SK-N-MC (cell line): ENCODE measurements at regions not wholly inside any gene's neighbourhood (a gene's known extent, or its start where the extent isn't known, plus 50 kb on each side); places are given as distances from the start of the nearest gene placed in this dataset.

Experiments
- EZH2 ChIP-seq: fragments of 200-600 bp; sonication (generic); IDR thresholded peaks from one replicate; pipeline ENCODE4 v1.6.1; 2017; ENCODE audit warnings: antibody characterized with exemption
- POLR2AphosphoS5 ChIP-seq: IDR thresholded peaks from 2 replicates; pipeline ENCODE4 v1.6.1; 2012; ENCODE audit warnings: mild to moderate bottlenecking, low read depth, low read length, borderline replicate concordance

DNA sequence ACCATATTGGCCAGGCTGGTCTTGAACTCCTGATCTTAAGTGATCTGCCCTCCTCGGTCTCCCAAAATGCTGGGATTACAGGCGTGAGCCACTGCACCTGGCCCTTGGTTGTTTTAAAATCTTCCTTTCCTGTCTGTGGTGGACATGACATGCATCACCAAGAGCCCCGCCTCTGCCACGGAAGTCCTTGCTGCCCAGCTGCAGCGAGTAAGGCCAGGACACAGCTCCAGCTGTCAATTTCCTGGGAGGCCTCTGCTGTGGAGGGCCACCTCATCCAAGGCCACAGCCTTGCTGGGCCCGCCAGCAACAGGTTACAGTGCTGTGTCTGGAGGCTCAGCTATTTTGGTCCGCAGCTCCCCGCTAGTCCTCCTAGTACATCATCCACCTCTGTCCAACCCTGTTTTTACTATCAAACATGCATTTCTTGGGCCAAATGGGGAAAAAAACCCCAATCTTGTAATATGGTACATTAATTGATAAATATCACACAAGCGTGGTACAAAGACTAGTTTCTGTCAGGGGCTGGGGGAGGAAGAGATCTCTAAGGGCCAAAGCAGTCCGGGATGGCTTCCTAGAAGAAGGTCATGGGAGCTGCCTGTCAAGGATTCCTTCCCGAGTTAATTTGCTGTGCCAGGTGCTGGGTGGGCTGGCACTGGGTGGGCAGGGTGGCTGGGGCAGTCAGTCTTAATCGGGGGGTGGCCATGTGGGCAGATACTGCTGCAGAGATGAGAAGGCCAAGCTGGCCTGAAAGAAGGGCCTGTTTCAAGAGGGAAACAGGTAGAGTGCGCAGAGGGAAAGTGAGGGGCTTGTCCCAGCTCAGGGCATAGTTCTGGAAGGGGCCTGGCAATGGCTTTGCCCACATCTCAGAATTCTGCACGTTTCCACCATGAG lies 100.5 kb downstream of the INHBB start:
- no peak for TF ChIP-seq EZH2
- no peak for TF ChIP-seq POLR2AphosphoS5
